ENCODE measurements at regions not wholly inside any gene's neighbourhood (a gene's known extent, or its start where the extent isn't known, plus 50 kb on each side); places are given as distances from the start of the nearest gene placed in this dataset.
"Not testable (repeated sequence)": the region's sequence is repeated elsewhere in the genome, so short reads cannot be mapped to it uniquely, and the experiment has no call there.

DNA sequence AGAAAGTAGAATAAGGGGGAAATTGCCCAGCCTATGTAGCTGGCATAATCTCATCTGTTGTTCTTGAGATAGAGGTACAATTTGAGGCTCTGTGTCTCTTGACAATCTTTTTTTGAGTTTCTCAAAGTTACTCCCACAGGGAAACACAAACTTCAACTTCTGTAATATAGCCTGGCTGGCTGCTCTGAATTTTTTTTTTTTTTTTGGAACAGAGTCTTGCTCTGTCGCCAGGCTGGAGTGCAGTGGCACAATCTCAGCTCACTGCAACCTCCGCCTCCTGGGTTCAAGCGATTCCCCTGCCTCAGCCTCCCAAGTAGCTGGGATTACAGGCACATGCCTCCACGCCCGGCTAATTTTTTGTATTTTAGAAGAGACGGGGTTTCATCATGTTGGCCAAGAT lies 1486.8 kb upstream of the WWC1 start:
- H3K4me3 ChIP-seq (ENCODE audit: low read depth, low read length); H3K4me3 Mint-ChIP-seq; H3K27ac ChIP-seq (ENCODE audit: insufficient read depth, low read length, poor library complexity, severe bottlenecking); H3K27me3 ChIP-seq (ENCODE audit: control insufficient read depth, insufficient read depth, low read length); H3K27ac Mint-ChIP-seq; H3K4me1 Mint-ChIP-seq; ATAC-seq (ENCODE audit: low read depth in 2 of 2); DNase-seq; H3K4me1 ChIP-seq (ENCODE audit: control insufficient read depth, insufficient read depth, low read length, poor library complexity, severe bottlenecking); H3K27me3 Mint-ChIP-seq; H3K36me3 ChIP-seq (ENCODE audit: control insufficient read depth, insufficient read depth, low read length); H3K9me3 ChIP-seq (ENCODE audit: control insufficient read depth in 2 of 2, low read length in 2 of 2); H3K36me3 Mint-ChIP-seq: not testable (repeated sequence)
- peaks cover 10 to 35% (median 13%) of the 10 kb centered on the region in 7 donors for H3K9me3 Mint-ChIP-seq

DNA sequence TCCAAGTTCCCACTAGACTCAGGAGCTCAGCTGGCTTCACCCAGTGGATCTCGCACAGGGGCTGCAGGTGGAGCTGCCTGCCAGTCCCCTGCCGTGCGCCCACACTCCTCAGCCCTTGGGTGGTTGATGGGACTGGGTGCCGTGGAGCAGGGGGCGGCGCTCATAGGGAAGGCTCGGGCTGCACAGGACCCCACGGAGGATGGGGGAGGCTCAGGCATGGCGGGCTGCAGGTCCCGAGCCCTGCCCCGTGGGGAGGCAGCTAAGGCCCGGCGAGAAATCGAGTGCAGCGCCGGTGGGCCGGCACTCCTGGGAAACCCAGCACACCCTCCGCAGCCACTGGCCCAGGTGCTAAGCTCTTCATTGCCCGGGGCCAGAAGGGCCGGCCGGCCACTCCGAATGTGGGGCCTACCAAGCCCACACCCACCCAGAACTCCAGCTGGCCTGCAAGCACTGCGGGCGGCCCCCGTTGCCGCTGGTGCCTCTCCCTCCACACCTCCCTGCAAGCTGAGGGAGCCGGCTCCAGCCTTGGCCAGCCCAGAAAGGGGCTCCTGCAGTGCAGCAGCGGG lies 1481.3 kb upstream of the WWC1 start:
- not testable (repeated sequence) for DNase-seq; H3K27me3 ChIP-seq (ENCODE audit: control insufficient read depth, insufficient read depth, low read length); H3K4me1 Mint-ChIP-seq; H3K27ac Mint-ChIP-seq; H3K4me3 Mint-ChIP-seq; ATAC-seq (ENCODE audit: low read depth in 2 of 2); H3K4me3 ChIP-seq (ENCODE audit: low read depth, low read length); H3K4me1 ChIP-seq (ENCODE audit: control insufficient read depth, insufficient read depth, low read length, poor library complexity, severe bottlenecking); H3K27ac ChIP-seq (ENCODE audit: insufficient read depth, low read length, poor library complexity, severe bottlenecking); H3K36me3 Mint-ChIP-seq; H3K9me3 ChIP-seq (ENCODE audit: control insufficient read depth in 2 of 2, low read length in 2 of 2); H3K27me3 Mint-ChIP-seq; H3K36me3 ChIP-seq (ENCODE audit: control insufficient read depth, insufficient read depth, low read length)
- H3K9me3 Mint-ChIP-seq = peaks cover 4 to 26% (median 11%) of the 10 kb centered on the region in 7 donors

DNA sequence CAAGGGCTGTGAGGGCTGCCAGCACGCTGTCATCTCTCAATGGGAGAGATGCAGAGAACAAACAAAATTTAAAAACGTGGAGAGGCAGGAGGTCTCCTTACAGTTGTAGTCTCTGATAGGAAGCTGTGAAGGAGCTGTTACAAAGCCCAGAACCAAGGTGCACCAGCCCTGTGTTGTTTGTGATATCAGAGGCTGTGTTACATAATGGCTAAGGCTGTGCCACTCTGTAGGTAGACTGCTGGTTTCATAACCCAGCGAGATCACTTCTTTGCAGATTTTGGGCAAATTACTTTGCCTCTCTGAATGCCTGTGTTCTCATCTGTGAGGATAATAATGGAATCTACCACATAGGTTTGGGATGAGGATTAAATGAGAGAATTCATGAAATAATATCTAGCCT lies 1480.7 kb upstream of the WWC1 start:
- DNase-seq (no peak), ATAC-seq (ENCODE audit: low read depth in 2 of 2) (no peak)
- Mint-ChIP-seq H3K36me3 (no peaks in the 10 kb centered on the region), H3K4me1 (no peaks in the 10 kb centered on the region), H3K27me3 (no peaks in the 10 kb centered on the region), H3K9me3 (peaks cover 1 to 25% (median 10%) of the 10 kb centered on the region in 7 donors), H3K27ac (no peak overlapping the region), H3K4me3 (no peak overlapping the region)
- no peak overlapping the region for H3K4me3 ChIP-seq (ENCODE audit: low read depth, low read length)
- H3K9me3 ChIP-seq (ENCODE audit: control insufficient read depth in 2 of 2, low read length in 2 of 2) = peaks cover 0 to 5% of the 10 kb centered on the region in 2 experiments
- no peaks in the 10 kb centered on the region for H3K4me1 ChIP-seq (ENCODE audit: control insufficient read depth, insufficient read depth, low read length, poor library complexity, severe bottlenecking)
- H3K27ac ChIP-seq (ENCODE audit: insufficient read depth, low read length, poor library complexity, severe bottlenecking) = no peak overlapping the region
- no peaks in the 10 kb centered on the region for H3K36me3 ChIP-seq (ENCODE audit: control insufficient read depth, insufficient read depth, low read length)
- no peaks in the 10 kb centered on the region for H3K27me3 ChIP-seq (ENCODE audit: control insufficient read depth, insufficient read depth, low read length)

DNA sequence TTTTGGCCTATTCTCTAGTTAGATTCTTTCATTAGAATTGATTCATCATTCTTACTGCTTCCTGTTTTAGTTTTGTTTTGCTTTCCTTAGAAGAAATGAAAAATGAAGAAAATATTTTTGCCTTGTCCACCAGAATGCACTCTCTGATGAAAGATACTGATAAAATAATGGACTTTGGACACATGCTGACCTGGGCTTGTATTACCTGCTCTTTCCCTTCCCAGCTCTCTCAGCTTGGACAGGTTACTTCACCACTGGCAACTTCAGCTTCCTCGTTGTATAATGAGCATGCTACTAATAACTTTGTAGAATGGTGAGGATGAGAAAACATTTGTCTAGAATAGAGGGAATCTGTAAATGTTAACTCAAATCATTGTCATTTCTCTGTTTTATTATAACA lies 1468.1 kb upstream of the WWC1 start:
- no peak for ATAC-seq (ENCODE audit: low read depth in 2 of 2)
- peaks cover 3 to 37% (median 7%) of the 10 kb centered on the region in 7 donors for H3K9me3 Mint-ChIP-seq
- no peaks in the 10 kb centered on the region for H3K36me3 ChIP-seq (ENCODE audit: control insufficient read depth, insufficient read depth, low read length)

DNA sequence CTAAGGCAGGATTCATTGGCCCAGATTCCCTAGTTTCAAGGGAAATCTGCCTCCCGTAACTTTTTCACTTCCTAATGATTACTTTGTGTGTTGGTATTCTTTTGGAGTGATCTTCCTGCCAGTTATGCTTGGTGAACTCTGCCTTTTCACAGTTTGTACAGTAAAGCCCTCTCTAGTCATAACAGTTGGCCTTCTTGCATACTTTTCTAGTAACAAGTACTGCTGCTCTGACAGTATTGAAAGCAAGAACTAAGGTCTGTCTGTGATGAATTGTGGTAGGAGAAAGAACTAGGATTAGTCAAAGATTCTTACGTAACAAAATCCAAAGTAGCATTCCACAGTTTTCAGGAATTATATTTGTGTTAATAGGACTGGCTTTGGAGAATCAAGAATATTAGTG lies 1457.2 kb upstream of the WWC1 start:
- Histone ChIP-seq H3K9me3 (ENCODE audit: control insufficient read depth in 2 of 2, low read length in 2 of 2) (peaks cover 0 to 2% of the 10 kb centered on the region in 2 experiments), H3K27me3 (ENCODE audit: control insufficient read depth, insufficient read depth, low read length) (no peaks in the 10 kb centered on the region), H3K36me3 (ENCODE audit: control insufficient read depth, insufficient read depth, low read length) (no peaks in the 10 kb centered on the region), H3K27ac (ENCODE audit: insufficient read depth, low read length, poor library complexity, severe bottlenecking) (no peak overlapping the region), H3K4me1 (ENCODE audit: control insufficient read depth, insufficient read depth, low read length, poor library complexity, severe bottlenecking) (no peaks in the 10 kb centered on the region), H3K4me3 (ENCODE audit: low read depth, low read length) (no peak overlapping the region)
- no peaks in the 10 kb centered on the region for H3K27me3 Mint-ChIP-seq
- no peaks in the 10 kb centered on the region for H3K4me1 Mint-ChIP-seq
- ATAC-seq (ENCODE audit: low read depth in 2 of 2) (no peak), DNase-seq (no peak)
- peaks cover 0 to 17% (median 7%) of the 10 kb centered on the region in 7 donors for H3K9me3 Mint-ChIP-seq
- H3K27ac Mint-ChIP-seq = no peak overlapping the region
- H3K4me3 Mint-ChIP-seq = no peak overlapping the region
- H3K36me3 Mint-ChIP-seq = no peaks in the 10 kb centered on the region

More for the DNA sequence above, 1468.1 kb upstream of the WWC1 start:
- no peaks in the 10 kb centered on the region for H3K27me3 Mint-ChIP-seq
- DNase-seq = no peak
- H3K27ac Mint-ChIP-seq = no peak overlapping the region
- no peak overlapping the region for H3K27ac ChIP-seq (ENCODE audit: insufficient read depth, low read length, poor library complexity, severe bottlenecking)
- H3K27me3 ChIP-seq (ENCODE audit: control insufficient read depth, insufficient read depth, low read length) = no peaks in the 10 kb centered on the region
- H3K36me3 Mint-ChIP-seq = no peaks in the 10 kb centered on the region
- no peaks in the 10 kb centered on the region for H3K4me1 Mint-ChIP-seq
- H3K4me3 Mint-ChIP-seq = no peak overlapping the region
- H3K4me3 ChIP-seq (ENCODE audit: low read depth, low read length) = no peak overlapping the region
- no peaks in the 10 kb centered on the region for H3K4me1 ChIP-seq (ENCODE audit: control insufficient read depth, insufficient read depth, low read length, poor library complexity, severe bottlenecking)
- no peaks in the 10 kb centered on the region for H3K9me3 ChIP-seq (ENCODE audit: control insufficient read depth in 2 of 2, low read length in 2 of 2)

DNA sequence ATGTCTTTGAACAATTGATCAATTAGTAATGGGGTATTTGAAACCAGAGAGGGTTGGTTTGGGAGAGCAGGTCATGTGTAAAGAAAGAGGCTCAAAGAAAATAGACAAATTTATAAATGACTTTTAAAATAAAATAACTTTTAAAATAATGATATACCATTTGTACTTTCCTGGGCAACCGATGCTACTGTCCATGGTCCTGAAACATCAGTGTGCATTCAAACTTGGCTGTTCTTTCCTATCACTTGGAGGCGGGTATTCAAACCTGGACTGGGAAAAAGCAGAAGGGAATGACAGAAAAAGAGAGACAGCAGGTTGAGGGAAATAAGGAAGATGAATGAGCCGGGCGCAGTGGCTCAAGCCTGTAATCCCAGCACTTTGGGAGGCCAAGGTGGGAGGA lies 1446.4 kb upstream of the WWC1 start:
- Histone ChIP-seq H3K4me1 (ENCODE audit: control insufficient read depth, insufficient read depth, low read length, poor library complexity, severe bottlenecking) (no peaks in the 10 kb centered on the region), H3K4me3 (ENCODE audit: low read depth, low read length) (no peak overlapping the region), H3K27ac (ENCODE audit: insufficient read depth, low read length, poor library complexity, severe bottlenecking) (no peak overlapping the region), H3K27me3 (ENCODE audit: control insufficient read depth, insufficient read depth, low read length) (no peaks in the 10 kb centered on the region), H3K36me3 (ENCODE audit: control insufficient read depth, insufficient read depth, low read length) (no peaks in the 10 kb centered on the region), H3K9me3 (ENCODE audit: control insufficient read depth in 2 of 2, low read length in 2 of 2) (peaks cover 2 to 5% of the 10 kb centered on the region in 2 experiments)
- H3K27me3 Mint-ChIP-seq = no peaks in the 10 kb centered on the region
- no peak overlapping the region for H3K27ac Mint-ChIP-seq
- ATAC-seq (ENCODE audit: low read depth in 2 of 2) (no peak), DNase-seq (no peak)
- no peak overlapping the region for H3K4me3 Mint-ChIP-seq
- H3K9me3 Mint-ChIP-seq = peaks cover 3 to 20% (median 9%) of the 10 kb centered on the region in 7 donors
- no peaks in the 10 kb centered on the region for H3K4me1 Mint-ChIP-seq
- H3K36me3 Mint-ChIP-seq = no peaks in the 10 kb centered on the region

DNA sequence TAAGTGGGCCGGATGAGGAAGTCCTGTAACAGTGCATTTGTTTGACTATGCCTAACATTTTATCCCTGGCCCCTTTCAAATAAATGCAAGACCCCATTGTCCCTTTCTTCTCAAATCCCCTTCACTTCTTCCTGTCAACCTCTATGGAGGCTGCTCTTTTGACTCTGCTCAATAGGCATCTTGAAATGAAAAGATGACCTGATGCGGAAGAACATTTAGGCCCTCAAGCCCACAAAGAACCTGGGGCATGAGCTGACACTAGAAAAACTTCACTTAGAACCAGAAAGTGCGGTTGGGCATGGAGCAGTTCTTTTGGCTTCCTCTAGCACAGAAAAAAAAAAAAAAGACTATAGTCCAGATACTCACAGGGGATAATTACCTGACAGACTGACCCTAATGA lies 1434.7 kb upstream of the WWC1 start:
- peaks cover 4 to 18% (median 5%) of the 10 kb centered on the region in 7 donors for H3K9me3 Mint-ChIP-seq

DNA sequence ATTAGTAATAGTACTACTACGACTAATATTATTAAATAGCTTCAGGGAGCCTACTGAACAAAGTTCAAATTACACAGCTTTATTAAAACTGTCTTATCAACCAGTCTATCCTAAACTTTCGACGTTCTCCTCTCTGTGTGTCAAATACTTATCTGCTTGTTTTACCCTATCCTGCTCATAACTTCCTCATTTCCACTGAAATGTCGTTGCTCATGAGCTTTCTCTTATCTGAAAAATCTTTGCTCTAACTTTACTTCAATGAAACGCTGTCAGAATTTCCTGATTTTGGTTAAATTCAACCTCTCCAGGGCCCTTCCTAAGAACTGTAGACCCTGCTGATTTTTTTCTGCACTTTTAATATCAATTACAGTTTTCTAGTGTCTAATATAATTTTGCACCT lies 1431.0 kb upstream of the WWC1 start:
- no peaks in the 10 kb centered on the region for H3K4me1 ChIP-seq (ENCODE audit: control insufficient read depth, insufficient read depth, low read length, poor library complexity, severe bottlenecking)
- no peaks in the 10 kb centered on the region for H3K27me3 ChIP-seq (ENCODE audit: control insufficient read depth, insufficient read depth, low read length)
- ATAC-seq (ENCODE audit: low read depth in 2 of 2) (no peak), DNase-seq (no peak)
- no peak overlapping the region for H3K4me3 ChIP-seq (ENCODE audit: low read depth, low read length)
- H3K27me3 Mint-ChIP-seq = no peaks in the 10 kb centered on the region
- H3K9me3 ChIP-seq (ENCODE audit: control insufficient read depth in 2 of 2, low read length in 2 of 2) = no peaks in the 10 kb centered on the region
- no peaks in the 10 kb centered on the region for H3K36me3 ChIP-seq (ENCODE audit: control insufficient read depth, insufficient read depth, low read length)
- no peaks in the 10 kb centered on the region for H3K36me3 Mint-ChIP-seq
- no peak overlapping the region for H3K27ac ChIP-seq (ENCODE audit: insufficient read depth, low read length, poor library complexity, severe bottlenecking)
- no peak overlapping the region for H3K4me3 Mint-ChIP-seq
- H3K9me3 Mint-ChIP-seq = peaks cover 2 to 10% (median 5%) of the 10 kb centered on the region in 7 donors
- no peaks in the 10 kb centered on the region for H3K4me1 Mint-ChIP-seq
- H3K27ac Mint-ChIP-seq = peak overlapping the region in 1 of 3 donors; percentile 61

More for the DNA sequence above, 1434.7 kb upstream of the WWC1 start:
- no peak overlapping the region for H3K27ac Mint-ChIP-seq
- Histone ChIP-seq H3K9me3 (ENCODE audit: control insufficient read depth in 2 of 2, low read length in 2 of 2) (no peaks in the 10 kb centered on the region), H3K27ac (ENCODE audit: insufficient read depth, low read length, poor library complexity, severe bottlenecking) (no peak overlapping the region), H3K4me3 (ENCODE audit: low read depth, low read length) (no peak overlapping the region), H3K4me1 (ENCODE audit: control insufficient read depth, insufficient read depth, low read length, poor library complexity, severe bottlenecking) (no peaks in the 10 kb centered on the region), H3K27me3 (ENCODE audit: control insufficient read depth, insufficient read depth, low read length) (no peaks in the 10 kb centered on the region), H3K36me3 (ENCODE audit: control insufficient read depth, insufficient read depth, low read length) (no peaks in the 10 kb centered on the region)
- no peaks in the 10 kb centered on the region for H3K36me3 Mint-ChIP-seq
- no peaks in the 10 kb centered on the region for H3K27me3 Mint-ChIP-seq
- DNase-seq (no peak), ATAC-seq (ENCODE audit: low read depth in 2 of 2) (no peak)
- H3K4me3 Mint-ChIP-seq = no peak overlapping the region
- no peaks in the 10 kb centered on the region for H3K4me1 Mint-ChIP-seq
